ENCODE measurements at regions not wholly inside any gene's neighbourhood (a gene's known extent, or its start where the extent isn't known, plus 50 kb on each side); places are given as distances from the start of the nearest gene placed in this dataset.

DNA sequence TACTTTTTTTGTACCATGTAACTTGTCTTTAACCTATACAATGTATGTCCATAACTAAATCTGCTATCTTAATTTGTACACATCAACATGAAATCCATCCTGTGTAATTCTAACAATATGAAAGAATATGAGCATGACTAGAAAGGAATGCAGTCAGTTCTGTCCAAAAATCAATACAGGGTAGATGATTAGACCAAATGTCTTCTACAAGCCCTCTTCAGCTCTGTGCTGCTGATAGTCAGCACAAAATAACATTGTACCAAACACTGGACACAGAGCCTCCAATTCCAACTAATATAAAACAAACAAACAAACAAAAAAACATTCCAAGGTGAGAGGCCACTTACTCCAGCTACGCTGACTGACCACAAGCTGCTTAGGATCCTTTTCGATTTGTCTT is 301.4 kb upstream of the IRAK1BP1 start (continued):
- TF ChIP-seq, protein P1, sequence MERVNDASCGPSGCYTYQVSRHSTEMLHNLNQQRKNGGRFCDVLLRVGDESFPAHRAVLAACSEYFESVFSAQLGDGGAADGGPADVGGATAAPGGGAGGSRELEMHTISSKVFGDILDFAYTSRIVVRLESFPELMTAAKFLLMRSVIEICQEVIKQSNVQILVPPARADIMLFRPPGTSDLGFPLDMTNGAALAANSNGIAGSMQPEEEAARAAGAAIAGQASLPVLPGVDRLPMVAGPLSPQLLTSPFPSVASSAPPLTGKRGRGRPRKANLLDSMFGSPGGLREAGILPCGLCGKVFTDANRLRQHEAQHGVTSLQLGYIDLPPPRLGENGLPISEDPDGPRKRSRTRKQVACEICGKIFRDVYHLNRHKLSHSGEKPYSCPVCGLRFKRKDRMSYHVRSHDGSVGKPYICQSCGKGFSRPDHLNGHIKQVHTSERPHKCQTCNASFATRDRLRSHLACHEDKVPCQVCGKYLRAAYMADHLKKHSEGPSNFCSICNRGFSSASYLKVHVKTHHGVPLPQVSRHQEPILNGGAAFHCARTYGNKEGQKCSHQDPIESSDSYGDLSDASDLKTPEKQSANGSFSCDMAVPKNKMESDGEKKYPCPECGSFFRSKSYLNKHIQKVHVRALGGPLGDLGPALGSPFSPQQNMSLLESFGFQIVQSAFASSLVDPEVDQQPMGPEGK (CRISPR knock-in tag; IDR thresholded peaks at IDR 0.05; ENCODE audit: borderline replicate concordance) = no peak
- TF ChIP-seq ESRRG (CRISPR knock-in tag; IDR thresholded peaks at IDR 0.05) = no peak
- TF ChIP-seq TOX (CRISPR knock-in tag; IDR thresholded peaks at IDR 0.05; ENCODE audit: borderline replicate concordance) = no peak

DNA sequence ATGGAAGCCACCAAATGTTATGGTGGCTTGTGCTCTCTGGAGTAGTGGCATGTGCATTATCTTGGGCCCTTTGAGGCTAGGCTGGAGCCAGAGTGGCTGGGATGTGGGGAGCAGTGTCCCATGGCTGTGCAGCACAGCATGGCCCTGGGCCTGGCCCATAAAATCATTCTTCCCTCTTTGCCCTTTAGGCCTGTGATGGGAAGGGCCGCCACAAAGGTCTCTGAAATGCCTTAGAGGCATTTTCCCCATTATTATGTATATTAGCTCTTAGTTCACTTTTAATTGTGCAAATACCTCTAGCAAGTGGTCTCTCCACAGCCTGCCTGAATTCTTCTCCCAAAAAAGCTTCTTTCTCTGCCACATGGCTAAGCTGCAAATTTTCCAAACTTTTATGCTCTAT is 297.3 kb upstream of the IRAK1BP1 start:
- no peak for ATAC-seq
- TF ChIP-seq ZNF8 (CRISPR knock-in tag; IDR thresholded peaks at IDR 0.05) = no peak
- no peak for TF ChIP-seq ZC3H10 (CRISPR knock-in tag; IDR thresholded peaks at IDR 0.05)
- TF ChIP-seq, protein P1 (CRISPR knock-in tag; IDR thresholded peaks at IDR 0.05; ENCODE audit: borderline replicate concordance) = no peak
- TF ChIP-seq, protein P2, sequence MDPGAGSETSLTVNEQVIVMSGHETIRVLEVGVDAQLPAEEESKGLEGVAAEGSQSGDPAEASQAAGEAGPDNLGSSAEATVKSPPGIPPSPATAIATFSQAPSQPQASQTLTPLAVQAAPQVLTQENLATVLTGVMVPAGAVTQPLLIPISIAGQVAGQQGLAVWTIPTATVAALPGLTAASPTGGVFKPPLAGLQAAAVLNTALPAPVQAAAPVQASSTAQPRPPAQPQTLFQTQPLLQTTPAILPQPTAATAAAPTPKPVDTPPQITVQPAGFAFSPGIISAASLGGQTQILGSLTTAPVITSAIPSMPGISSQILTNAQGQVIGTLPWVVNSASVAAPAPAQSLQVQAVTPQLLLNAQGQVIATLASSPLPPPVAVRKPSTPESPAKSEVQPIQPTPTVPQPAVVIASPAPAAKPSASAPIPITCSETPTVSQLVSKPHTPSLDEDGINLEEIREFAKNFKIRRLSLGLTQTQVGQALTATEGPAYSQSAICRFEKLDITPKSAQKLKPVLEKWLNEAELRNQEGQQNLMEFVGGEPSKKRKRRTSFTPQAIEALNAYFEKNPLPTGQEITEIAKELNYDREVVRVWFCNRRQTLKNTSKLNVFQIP (CRISPR knock-in tag; IDR thresholded peaks at IDR 0.05; ENCODE audit: borderline replicate concordance, low read depth) = no peak
- no peak for TF ChIP-seq ZNF70 (CRISPR knock-in tag; IDR thresholded peaks at IDR 0.05)
- TF ChIP-seq ZNF565 (CRISPR knock-in tag; conservative IDR thresholded peaks at IDR 0.05; ENCODE audit: low read depth) = no peak
- no peak for TF ChIP-seq ISL1 (CRISPR knock-in tag; IDR thresholded peaks at IDR 0.05)
- TF ChIP-seq, protein P3, sequence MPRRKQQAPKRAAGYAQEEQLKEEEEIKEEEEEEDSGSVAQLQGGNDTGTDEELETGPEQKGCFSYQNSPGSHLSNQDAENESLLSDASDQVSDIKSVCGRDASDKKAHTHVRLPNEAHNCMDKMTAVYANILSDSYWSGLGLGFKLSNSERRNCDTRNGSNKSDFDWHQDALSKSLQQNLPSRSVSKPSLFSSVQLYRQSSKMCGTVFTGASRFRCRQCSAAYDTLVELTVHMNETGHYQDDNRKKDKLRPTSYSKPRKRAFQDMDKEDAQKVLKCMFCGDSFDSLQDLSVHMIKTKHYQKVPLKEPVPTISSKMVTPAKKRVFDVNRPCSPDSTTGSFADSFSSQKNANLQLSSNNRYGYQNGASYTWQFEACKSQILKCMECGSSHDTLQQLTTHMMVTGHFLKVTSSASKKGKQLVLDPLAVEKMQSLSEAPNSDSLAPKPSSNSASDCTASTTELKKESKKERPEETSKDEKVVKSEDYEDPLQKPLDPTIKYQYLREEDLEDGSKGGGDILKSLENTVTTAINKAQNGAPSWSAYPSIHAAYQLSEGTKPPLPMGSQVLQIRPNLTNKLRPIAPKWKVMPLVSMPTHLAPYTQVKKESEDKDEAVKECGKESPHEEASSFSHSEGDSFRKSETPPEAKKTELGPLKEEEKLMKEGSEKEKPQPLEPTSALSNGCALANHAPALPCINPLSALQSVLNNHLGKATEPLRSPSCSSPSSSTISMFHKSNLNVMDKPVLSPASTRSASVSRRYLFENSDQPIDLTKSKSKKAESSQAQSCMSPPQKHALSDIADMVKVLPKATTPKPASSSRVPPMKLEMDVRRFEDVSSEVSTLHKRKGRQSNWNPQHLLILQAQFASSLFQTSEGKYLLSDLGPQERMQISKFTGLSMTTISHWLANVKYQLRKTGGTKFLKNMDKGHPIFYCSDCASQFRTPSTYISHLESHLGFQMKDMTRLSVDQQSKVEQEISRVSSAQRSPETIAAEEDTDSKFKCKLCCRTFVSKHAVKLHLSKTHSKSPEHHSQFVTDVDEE (CRISPR knock-in tag; IDR thresholded peaks at IDR 0.05) = no peak
- no peak for TF ChIP-seq TCF4 (CRISPR knock-in tag; IDR thresholded peaks at IDR 0.05; ENCODE audit: borderline replicate concordance)
- no peak for TF ChIP-seq OSR1 (CRISPR knock-in tag; IDR thresholded peaks at IDR 0.05)
- TF ChIP-seq ESRRG (CRISPR knock-in tag; IDR thresholded peaks at IDR 0.05) = no peak
- no peak for TF ChIP-seq RARB (CRISPR knock-in tag; IDR thresholded peaks at IDR 0.05)
- no peak for TF ChIP-seq ARNTL (CRISPR knock-in tag; IDR thresholded peaks at IDR 0.05; ENCODE audit: borderline replicate concordance, low read depth)
- no peak for TF ChIP-seq GLIS3 (CRISPR knock-in tag; IDR thresholded peaks at IDR 0.05)
- TF ChIP-seq ZFP30 (CRISPR knock-in tag; IDR thresholded peaks at IDR 0.05) = no peak
- no peak for TF ChIP-seq ZFP3 (CRISPR knock-in tag; IDR thresholded peaks at IDR 0.05)

DNA sequence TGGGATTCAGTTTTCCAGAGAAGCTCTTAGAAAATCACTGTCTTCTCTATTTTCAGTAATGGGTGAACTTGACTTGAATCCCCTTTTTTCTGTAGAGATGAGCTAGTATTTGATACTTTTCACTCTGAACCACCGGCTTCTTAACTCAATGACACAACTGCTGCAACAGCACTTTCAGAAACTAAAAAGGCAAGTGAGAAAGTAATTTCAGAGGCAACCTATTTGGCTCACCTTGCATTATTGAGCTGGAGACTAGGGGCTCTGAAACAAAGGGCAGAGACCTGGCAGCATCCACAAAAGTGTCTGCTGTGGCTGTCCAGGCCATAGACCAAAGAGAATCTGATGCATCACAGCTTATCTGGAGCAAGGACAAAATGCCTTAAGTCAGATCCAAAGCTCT is 289.8 kb upstream of the IRAK1BP1 start:
- TF ChIP-seq TOX (CRISPR knock-in tag; IDR thresholded peaks at IDR 0.05; ENCODE audit: borderline replicate concordance) (no peak), ESRRG (CRISPR knock-in tag; IDR thresholded peaks at IDR 0.05) (no peak), OSR1 (CRISPR knock-in tag; IDR thresholded peaks at IDR 0.05) (no peak), ARNTL (CRISPR knock-in tag; IDR thresholded peaks at IDR 0.05; ENCODE audit: borderline replicate concordance, low read depth) (no peak), PPARA (CRISPR knock-in tag; IDR thresholded peaks at IDR 0.05; ENCODE audit: borderline replicate concordance) (no peak), ZFP3 (CRISPR knock-in tag; IDR thresholded peaks at IDR 0.05) (no peak)
- TF ChIP-seq, protein P3 (CRISPR knock-in tag; IDR thresholded peaks at IDR 0.05) = no peak
- TF ChIP-seq, protein P1 (CRISPR knock-in tag; IDR thresholded peaks at IDR 0.05; ENCODE audit: borderline replicate concordance) = no peak
- ATAC-seq = no peak

Measured in SK-N-SH treated with all-trans-retinoic acid at 6 μM for 48 hours (cell line).